H9 (cell line): ENCODE measurements at regions not wholly inside any gene's neighbourhood (a gene's known extent, or its start where the extent isn't known, plus 50 kb on each side); places are given as distances from the start of the nearest gene placed in this dataset.

ENCODE experiments used
- DNase-seq: peaks from one replicate; pipeline ENCODE4 v3.0.0-alpha.2; 2017
- H2AFZ ChIP-seq: one replicate; pipeline ENCODE4 v1.6.1; 2013; ENCODE audit warnings: mild to moderate bottlenecking, low read length, control low read depth, moderate library complexity
- H2AK5ac ChIP-seq: 2 replicates; pipeline ENCODE4 v1.6.1; 2013; ENCODE audit warnings: low read length, control low read depth, mixed read lengths; ENCODE audit not compliant: insufficient read length
- H2BK120ac ChIP-seq: one replicate; pipeline ENCODE4 v1.6.1; 2013; ENCODE audit warnings: low read depth, mild to moderate bottlenecking, low read length, control low read depth, inconsistent platforms; ENCODE audit not compliant: poor library complexity, severe bottlenecking
- H2BK12ac ChIP-seq: 2 replicates; pipeline ENCODE4 v1.6.1; 2013; ENCODE audit warnings: low read length, control low read depth, mixed read lengths, low read depth; ENCODE audit not compliant: insufficient read length
- H2BK15ac ChIP-seq: 2 replicates; pipeline ENCODE4 v1.6.1; 2013; ENCODE audit warnings: low read depth, low read length, control low read depth
- H2BK20ac ChIP-seq: one replicate; pipeline ENCODE4 v1.6.1; 2013; ENCODE audit warnings: low read depth, mild to moderate bottlenecking, low read length, control low read depth, inconsistent platforms; ENCODE audit not compliant: poor library complexity, severe bottlenecking
- H2BK5ac ChIP-seq: 2 replicates; pipeline ENCODE4 v1.6.1; 2013; ENCODE audit warnings: low read length, control low read depth, mixed read lengths; ENCODE audit not compliant: insufficient read length
- H3K14ac ChIP-seq: 2 replicates; pipeline ENCODE4 v1.6.1; 2013; ENCODE audit warnings: low read length, control low read depth; ENCODE audit not compliant: insufficient read depth
- H3K18ac ChIP-seq: 2 replicates; pipeline ENCODE4 v1.6.1; 2013; ENCODE audit warnings: low read depth, mild to moderate bottlenecking, mixed read lengths, low read length, control low read depth; ENCODE audit not compliant: insufficient read length
- H3K23ac ChIP-seq: 2 replicates; pipeline ENCODE4 v1.6.1; 2013; ENCODE audit warnings: low read length, control low read depth, mixed read lengths, low read depth; ENCODE audit not compliant: insufficient read length
- H3K23me2 ChIP-seq: 2 replicates; pipeline ENCODE4 v1.6.1; 2013; ENCODE audit warnings: low read depth, mild to moderate bottlenecking, mixed read lengths, low read length, control low read depth; ENCODE audit not compliant: insufficient read length, poor library complexity, severe bottlenecking
- H3K27ac ChIP-seq: 2 replicates; pipeline ENCODE4 v1.5.1; 2013; ENCODE audit warnings: low read length, control low read depth, mixed read lengths, low read depth; ENCODE audit not compliant: insufficient read length
- H3K27me3 ChIP-seq: 2 replicates; pipeline ENCODE4 v1.6.1; 2013; ENCODE audit warnings: low read length, control low read depth, inconsistent platforms; ENCODE audit not compliant: insufficient read depth
- H3K4ac ChIP-seq: 2 replicates; pipeline ENCODE4 v1.6.1; 2013; ENCODE audit warnings: low read depth, mild to moderate bottlenecking, control low read depth, inconsistent platforms, low read length, moderate library complexity
- H3K4me1 ChIP-seq: 2 replicates; pipeline ENCODE4 v1.6.1; 2013; ENCODE audit warnings: low read length, control low read depth, inconsistent platforms; ENCODE audit not compliant: insufficient read depth
- H3K4me2 ChIP-seq: 2 replicates; pipeline ENCODE4 v1.6.1; 2013; ENCODE audit warnings: low read length, control low read depth, mixed read lengths; ENCODE audit not compliant: insufficient read length, insufficient read depth
- H3K56ac ChIP-seq: 2 replicates; pipeline ENCODE4 v1.6.1; 2013; ENCODE audit warnings: low read depth, mild to moderate bottlenecking, mixed read lengths, low read length, control low read depth; ENCODE audit not compliant: insufficient read length
- H3K79me1 ChIP-seq: 2 replicates; pipeline ENCODE4 v1.6.1; 2013; ENCODE audit warnings: low read depth, mild to moderate bottlenecking, moderate library complexity, low read length, control low read depth, inconsistent platforms; ENCODE audit not compliant: insufficient read depth, poor library complexity, severe bottlenecking
- H3K79me2 ChIP-seq: 2 replicates; pipeline ENCODE4 v1.6.1; 2013; ENCODE audit warnings: low read length, control low read depth, inconsistent platforms; ENCODE audit not compliant: insufficient read depth
- H3K9ac ChIP-seq: 2 replicates; pipeline ENCODE4 v1.6.1; 2013; ENCODE audit warnings: low read length, control low read depth, mixed read lengths; ENCODE audit not compliant: insufficient read length; ENCODE audit errors: extremely low read depth
- H3K9me3 ChIP-seq: one replicate; pipeline ENCODE4 v1.6.1; 2013; ENCODE audit warnings: low read depth, low read length, inconsistent platforms; ENCODE audit not compliant: control insufficient read depth
- H3T11ph ChIP-seq: one replicate; pipeline ENCODE4 v1.6.1; 2013; ENCODE audit warnings: mild to moderate bottlenecking, low read length, control low read depth, inconsistent platforms
- H4K20me1 ChIP-seq: one replicate; pipeline ENCODE4 v1.6.1; 2013; ENCODE audit not compliant: control insufficient read depth, insufficient read length, insufficient read depth
- H4K5ac ChIP-seq: 2 replicates; pipeline ENCODE4 v1.6.1; 2013; ENCODE audit warnings: low read depth, mild to moderate bottlenecking, mixed read lengths, low read length, control low read depth; ENCODE audit not compliant: insufficient read length
- H4K8ac ChIP-seq: replicated peaks from 2 replicates; pipeline ENCODE4 v1.6.1; 2013; ENCODE audit warnings: low read length, control low read depth, mixed read lengths, low read depth; ENCODE audit not compliant: insufficient read length
- H4K91ac ChIP-seq: 2 replicates; pipeline ENCODE4 v1.6.1; 2013; ENCODE audit warnings: low read depth, mild to moderate bottlenecking, moderate library complexity, mixed read lengths, low read length, control low read depth; ENCODE audit not compliant: insufficient read length
- H3K27ac Mint-ChIP-seq, 3 experiments: 2 replicates in 2 of 3; 3 replicates in 1 of 3; pipeline ENCODE4 v1.8.0; 2020 to 2021; ENCODE audit warnings: mixed read lengths in 3 of 3, mild to moderate bottlenecking in 1 of 3, moderate library complexity in 1 of 3
- H3K27me3 Mint-ChIP-seq: 2 replicates; pipeline ENCODE4 v1.8.0; 2021; ENCODE audit warnings: low read depth, mild to moderate bottlenecking, moderate library complexity, mixed read lengths
- H3K36me3 Mint-ChIP-seq, 3 experiments: 2 replicates in 2 of 3; 3 replicates in 1 of 3; pipeline ENCODE4 v1.8.0; 2020 to 2021; ENCODE audit warnings: low read depth in 3 of 3, mixed read lengths in 3 of 3; ENCODE audit not compliant: insufficient read depth in 1 of 3
- H3K4me1 Mint-ChIP-seq, 2 experiments: 2 replicates each; pipeline ENCODE4 v1.8.0; 2020; ENCODE audit warnings: mixed read lengths in 2 of 2
- H3K4me3 Mint-ChIP-seq, 2 experiments: 2 replicates in 1 of 2; 3 replicates in 1 of 2; pipeline ENCODE4 v1.8.0; 2020 to 2021; ENCODE audit warnings: mild to moderate bottlenecking in 2 of 2, mixed read lengths in 2 of 2, moderate library complexity in 1 of 2
- H3K9me3 Mint-ChIP-seq, 2 experiments: 2 replicates in 1 of 2; 3 replicates in 1 of 2; pipeline ENCODE4 v1.8.0; 2020; ENCODE audit warnings: mild to moderate bottlenecking in 2 of 2, mixed read lengths in 2 of 2, moderate library complexity in 1 of 2
- CTCF ChIP-seq: fragments of 200-600 bp; sonication (generic); conservative IDR thresholded peaks from 3 replicates; pipeline ENCODE4 v1.8.0; 2021; ENCODE audit warnings: antibody characterized with exemption, mild to moderate bottlenecking
- WGBS: extraction: QIAGEN DNeasy Blood & Tissue Kit; methylation state at CpG from one replicate; pipeline ENCODE4 v1.1.7; 2013; ENCODE audit warnings: missing lambda C conversion rate, low lambda C conversion rate, mixed read lengths; ENCODE audit not compliant: insufficient read length; ENCODE audit errors: extremely low coverage; 5-methylcytosine and 5-hydroxymethylcytosine counted together

GRCh38 chr11:90496722-90497121 is 273.9 kb upstream of the CHORDC1 start:
- Mint-ChIP-seq H3K36me3 (peaks cover 4 to 16% (median 6%) of the 10 kb centered on the region in 3 experiments; a peak in 5 of 7 replicates), H3K27ac (no peak overlapping the region), H3K9me3 (peaks cover 18 to 19% of the 10 kb centered on the region in 2 experiments; a peak in 4 of 5 replicates), H3K27me3 (no peaks in the 10 kb centered on the region), H3K4me3 (no peak overlapping the region), H3K4me1 (no peaks in the 10 kb centered on the region)
- no peak overlapping the region for H2BK120ac ChIP-seq
- no peak overlapping the region for H3K27ac ChIP-seq
- no peak overlapping the region for H3K4me2 ChIP-seq
- no peaks in the 10 kb centered on the region for H3K23me2 ChIP-seq
- no peak overlapping the region for H2BK15ac ChIP-seq
- H3K18ac ChIP-seq: no peak overlapping the region
- no peak overlapping the region for H2AK5ac ChIP-seq
- H4K91ac ChIP-seq: no peak overlapping the region
- H4K5ac ChIP-seq: no peak overlapping the region
- no peak overlapping the region for H2AFZ ChIP-seq
- no peaks in the 10 kb centered on the region for H3K4me1 ChIP-seq
- TF ChIP-seq CTCF: no peak
- no peaks in the 10 kb centered on the region for H3K79me2 ChIP-seq
- DNase-seq: no peak
- H3K79me1 ChIP-seq: no peaks in the 10 kb centered on the region
- no peak overlapping the region for H3K4ac ChIP-seq
- H3T11ph ChIP-seq: no peak overlapping the region
- no peak overlapping the region for H3K56ac ChIP-seq
- no peak overlapping the region for H3K14ac ChIP-seq
- no peak overlapping the region for H4K8ac ChIP-seq
- H3K9me3 ChIP-seq: no peaks in the 10 kb centered on the region
- WGBS: no CpG with 5 or more reads among the region's 1 CpG
- no peak overlapping the region for H2BK12ac ChIP-seq
- H3K9ac ChIP-seq: no peak overlapping the region
- no peak overlapping the region for H2BK20ac ChIP-seq
- H2BK5ac ChIP-seq: no peak overlapping the region
- H4K20me1 ChIP-seq: no peaks in the 10 kb centered on the region
- H3K27me3 ChIP-seq: no peaks in the 10 kb centered on the region
- H3K23ac ChIP-seq: no peak overlapping the region
